ENCODE measurements at regions not wholly inside any gene's neighbourhood (a gene's known extent, or its start where the extent isn't known, plus 50 kb on each side); places are given as distances from the start of the nearest gene placed in this dataset.

DNA sequence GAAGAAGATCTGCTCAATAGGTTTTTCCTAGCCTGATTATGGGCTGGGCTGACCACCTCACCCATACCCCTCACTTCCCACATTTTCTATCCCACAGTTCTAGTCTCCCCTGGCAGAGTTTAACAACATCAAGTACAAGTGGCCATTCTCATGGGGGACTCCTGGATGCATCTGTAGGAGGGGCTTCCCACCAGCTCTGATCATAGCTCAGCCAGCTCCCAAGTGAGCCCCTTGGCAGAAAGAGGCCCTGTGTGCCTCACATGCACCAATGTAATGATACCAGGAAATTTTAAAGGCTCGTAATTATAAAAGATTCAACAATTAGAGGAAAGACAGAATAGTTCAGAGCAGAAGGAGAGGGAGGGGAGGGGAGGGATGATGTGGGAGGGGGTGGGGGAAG is 144.2 kb upstream of the SYT13 start:
- TF ChIP-seq, protein P1, sequence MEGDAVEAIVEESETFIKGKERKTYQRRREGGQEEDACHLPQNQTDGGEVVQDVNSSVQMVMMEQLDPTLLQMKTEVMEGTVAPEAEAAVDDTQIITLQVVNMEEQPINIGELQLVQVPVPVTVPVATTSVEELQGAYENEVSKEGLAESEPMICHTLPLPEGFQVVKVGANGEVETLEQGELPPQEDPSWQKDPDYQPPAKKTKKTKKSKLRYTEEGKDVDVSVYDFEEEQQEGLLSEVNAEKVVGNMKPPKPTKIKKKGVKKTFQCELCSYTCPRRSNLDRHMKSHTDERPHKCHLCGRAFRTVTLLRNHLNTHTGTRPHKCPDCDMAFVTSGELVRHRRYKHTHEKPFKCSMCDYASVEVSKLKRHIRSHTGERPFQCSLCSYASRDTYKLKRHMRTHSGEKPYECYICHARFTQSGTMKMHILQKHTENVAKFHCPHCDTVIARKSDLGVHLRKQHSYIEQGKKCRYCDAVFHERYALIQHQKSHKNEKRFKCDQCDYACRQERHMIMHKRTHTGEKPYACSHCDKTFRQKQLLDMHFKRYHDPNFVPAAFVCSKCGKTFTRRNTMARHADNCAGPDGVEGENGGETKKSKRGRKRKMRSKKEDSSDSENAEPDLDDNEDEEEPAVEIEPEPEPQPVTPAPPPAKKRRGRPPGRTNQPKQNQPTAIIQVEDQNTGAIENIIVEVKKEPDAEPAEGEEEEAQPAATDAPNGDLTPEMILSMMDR (IDR thresholded peaks at IDR 0.05; ENCODE audit: low read depth, low read length, missing input control): no peak
- TF ChIP-seq, protein P2, sequence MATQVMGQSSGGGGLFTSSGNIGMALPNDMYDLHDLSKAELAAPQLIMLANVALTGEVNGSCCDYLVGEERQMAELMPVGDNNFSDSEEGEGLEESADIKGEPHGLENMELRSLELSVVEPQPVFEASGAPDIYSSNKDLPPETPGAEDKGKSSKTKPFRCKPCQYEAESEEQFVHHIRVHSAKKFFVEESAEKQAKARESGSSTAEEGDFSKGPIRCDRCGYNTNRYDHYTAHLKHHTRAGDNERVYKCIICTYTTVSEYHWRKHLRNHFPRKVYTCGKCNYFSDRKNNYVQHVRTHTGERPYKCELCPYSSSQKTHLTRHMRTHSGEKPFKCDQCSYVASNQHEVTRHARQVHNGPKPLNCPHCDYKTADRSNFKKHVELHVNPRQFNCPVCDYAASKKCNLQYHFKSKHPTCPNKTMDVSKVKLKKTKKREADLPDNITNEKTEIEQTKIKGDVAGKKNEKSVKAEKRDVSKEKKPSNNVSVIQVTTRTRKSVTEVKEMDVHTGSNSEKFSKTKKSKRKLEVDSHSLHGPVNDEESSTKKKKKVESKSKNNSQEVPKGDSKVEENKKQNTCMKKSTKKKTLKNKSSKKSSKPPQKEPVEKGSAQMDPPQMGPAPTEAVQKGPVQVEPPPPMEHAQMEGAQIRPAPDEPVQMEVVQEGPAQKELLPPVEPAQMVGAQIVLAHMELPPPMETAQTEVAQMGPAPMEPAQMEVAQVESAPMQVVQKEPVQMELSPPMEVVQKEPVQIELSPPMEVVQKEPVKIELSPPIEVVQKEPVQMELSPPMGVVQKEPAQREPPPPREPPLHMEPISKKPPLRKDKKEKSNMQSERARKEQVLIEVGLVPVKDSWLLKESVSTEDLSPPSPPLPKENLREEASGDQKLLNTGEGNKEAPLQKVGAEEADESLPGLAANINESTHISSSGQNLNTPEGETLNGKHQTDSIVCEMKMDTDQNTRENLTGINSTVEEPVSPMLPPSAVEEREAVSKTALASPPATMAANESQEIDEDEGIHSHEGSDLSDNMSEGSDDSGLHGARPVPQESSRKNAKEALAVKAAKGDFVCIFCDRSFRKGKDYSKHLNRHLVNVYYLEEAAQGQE (IDR thresholded peaks at IDR 0.05): no peak
- TF ChIP-seq TAF1 (conservative IDR thresholded peaks at IDR 0.05) (no peak), RAD21 (IDR thresholded peaks at IDR 0.05) (no peak), NR2F2 (IDR thresholded peaks at IDR 0.05) (no peak), JUND (IDR thresholded peaks at IDR 0.05) (no peak), HNF4A (conservative IDR thresholded peaks at IDR 0.05) (no peak), SP1 (IDR thresholded peaks at IDR 0.05) (no peak), YY1 (IDR thresholded peaks at IDR 0.05) (no peak), EGR1 (IDR thresholded peaks at IDR 0.05; ENCODE audit: low read depth in 2 of 2) (no peak), RXRA (IDR thresholded peaks at IDR 0.05) (no peak)
- TF ChIP-seq, protein P3, sequence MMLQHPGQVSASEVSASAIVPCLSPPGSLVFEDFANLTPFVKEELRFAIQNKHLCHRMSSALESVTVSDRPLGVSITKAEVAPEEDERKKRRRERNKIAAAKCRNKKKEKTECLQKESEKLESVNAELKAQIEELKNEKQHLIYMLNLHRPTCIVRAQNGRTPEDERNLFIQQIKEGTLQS (IDR thresholded peaks at IDR 0.05): no peak
- TF ChIP-seq, protein P4, sequence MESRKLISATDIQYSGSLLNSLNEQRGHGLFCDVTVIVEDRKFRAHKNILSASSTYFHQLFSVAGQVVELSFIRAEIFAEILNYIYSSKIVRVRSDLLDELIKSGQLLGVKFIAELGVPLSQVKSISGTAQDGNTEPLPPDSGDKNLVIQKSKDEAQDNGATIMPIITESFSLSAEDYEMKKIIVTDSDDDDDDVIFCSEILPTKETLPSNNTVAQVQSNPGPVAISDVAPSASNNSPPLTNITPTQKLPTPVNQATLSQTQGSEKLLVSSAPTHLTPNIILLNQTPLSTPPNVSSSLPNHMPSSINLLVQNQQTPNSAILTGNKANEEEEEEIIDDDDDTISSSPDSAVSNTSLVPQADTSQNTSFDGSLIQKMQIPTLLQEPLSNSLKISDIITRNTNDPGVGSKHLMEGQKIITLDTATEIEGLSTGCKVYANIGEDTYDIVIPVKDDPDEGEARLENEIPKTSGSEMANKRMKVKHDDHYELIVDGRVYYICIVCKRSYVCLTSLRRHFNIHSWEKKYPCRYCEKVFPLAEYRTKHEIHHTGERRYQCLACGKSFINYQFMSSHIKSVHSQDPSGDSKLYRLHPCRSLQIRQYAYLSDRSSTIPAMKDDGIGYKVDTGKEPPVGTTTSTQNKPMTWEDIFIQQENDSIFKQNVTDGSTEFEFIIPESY (IDR thresholded peaks at IDR 0.05): no peak

Measured in liver (tissue), 3 donors.